ENCODE measurements at regions not wholly inside any gene's neighbourhood (a gene's known extent, or its start where the extent isn't known, plus 50 kb on each side); places are given as distances from the start of the nearest gene placed in this dataset.

DNA sequence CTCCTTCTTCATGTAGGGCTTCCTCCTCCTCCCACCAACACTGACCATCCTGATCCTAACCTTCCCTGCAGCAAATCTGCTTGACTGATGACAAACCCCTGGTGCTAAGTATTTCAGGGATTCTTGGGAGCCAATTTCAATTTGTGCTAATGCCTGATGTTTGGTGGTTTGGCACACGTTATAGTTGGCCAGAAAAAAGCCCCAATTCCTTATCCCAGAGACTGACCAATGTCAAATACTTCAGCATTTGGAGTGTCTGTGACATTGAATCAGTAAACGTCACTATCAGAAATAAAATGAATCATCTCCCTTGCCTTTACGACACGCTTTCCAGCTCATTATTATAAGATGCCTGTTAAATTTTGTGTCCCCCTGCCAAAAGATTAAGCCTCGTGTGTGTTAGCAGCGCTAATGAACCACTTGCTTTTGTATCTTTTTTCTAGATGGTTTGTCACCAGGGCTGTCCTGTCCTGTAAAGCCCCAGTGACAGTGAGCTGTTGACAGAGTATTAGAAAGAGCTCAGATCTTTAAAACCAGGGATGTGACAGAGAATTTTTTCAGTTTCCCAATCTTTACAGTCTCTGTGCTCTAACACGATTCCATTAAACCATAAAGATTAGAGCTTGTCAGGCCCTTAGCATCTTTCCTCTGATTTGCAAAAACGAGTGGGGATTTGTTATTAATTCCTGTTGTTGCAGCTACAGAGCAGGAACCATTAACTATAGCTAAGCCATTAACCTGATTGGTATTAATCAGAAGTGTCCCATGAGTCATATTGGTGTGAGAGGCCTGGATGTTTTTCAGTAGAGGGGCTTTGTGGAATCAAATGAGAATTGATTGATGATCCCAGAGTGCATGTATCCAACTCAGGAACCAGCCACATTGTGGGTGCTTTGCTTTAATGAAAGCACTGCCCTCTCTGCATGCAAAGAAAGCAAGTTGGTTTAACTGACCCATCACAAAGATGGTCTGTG lies 665.1 kb upstream of the PLXNA2 start:
- TF ChIP-seq, protein P1, sequence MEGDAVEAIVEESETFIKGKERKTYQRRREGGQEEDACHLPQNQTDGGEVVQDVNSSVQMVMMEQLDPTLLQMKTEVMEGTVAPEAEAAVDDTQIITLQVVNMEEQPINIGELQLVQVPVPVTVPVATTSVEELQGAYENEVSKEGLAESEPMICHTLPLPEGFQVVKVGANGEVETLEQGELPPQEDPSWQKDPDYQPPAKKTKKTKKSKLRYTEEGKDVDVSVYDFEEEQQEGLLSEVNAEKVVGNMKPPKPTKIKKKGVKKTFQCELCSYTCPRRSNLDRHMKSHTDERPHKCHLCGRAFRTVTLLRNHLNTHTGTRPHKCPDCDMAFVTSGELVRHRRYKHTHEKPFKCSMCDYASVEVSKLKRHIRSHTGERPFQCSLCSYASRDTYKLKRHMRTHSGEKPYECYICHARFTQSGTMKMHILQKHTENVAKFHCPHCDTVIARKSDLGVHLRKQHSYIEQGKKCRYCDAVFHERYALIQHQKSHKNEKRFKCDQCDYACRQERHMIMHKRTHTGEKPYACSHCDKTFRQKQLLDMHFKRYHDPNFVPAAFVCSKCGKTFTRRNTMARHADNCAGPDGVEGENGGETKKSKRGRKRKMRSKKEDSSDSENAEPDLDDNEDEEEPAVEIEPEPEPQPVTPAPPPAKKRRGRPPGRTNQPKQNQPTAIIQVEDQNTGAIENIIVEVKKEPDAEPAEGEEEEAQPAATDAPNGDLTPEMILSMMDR (IDR thresholded peaks at IDR 0.05), result no peak
- TF ChIP-seq ZFX (IDR thresholded peaks at IDR 0.05; ENCODE audit: borderline replicate concordance), result no peak
